Stimulated activated CD8-positive, alpha-beta memory T cell treated with anti-CD3 and anti-CD28 coated beads, Interleukin-2, amount 100 ng/mL, for 48 hours (primary cell): ENCODE measurements at regions not wholly inside any gene's neighbourhood (a gene's known extent, or its start where the extent isn't known, plus 50 kb on each side); places are given as distances from the start of the nearest gene placed in this dataset.

Source experiments
- DNase-seq, 2 donors: peaks; one replicate each; pipeline ENCODE4 v3.0.0-alpha.2; 2020; ENCODE audit warnings: low read depth in 2 of 2

- no peak for DNase-seq
Measured at GRCh38 chr13:81821259-81821658, 1480.3 kb upstream of the SPRY2 start.

GRCh38 chr13:81800433-81800832 is 1459.5 kb upstream of the SPRY2 start:
- no peak for DNase-seq

GRCh38 chr13:81795710-81796109 is 1454.8 kb upstream of the SPRY2 start:
- no peak for DNase-seq

GRCh38 chr13:81791641-81792040 is 1450.7 kb upstream of the SPRY2 start:
- DNase-seq, result no peak

- no peak for DNase-seq
Measured at GRCh38 chr13:81781471-81781870, 1440.5 kb upstream of the SPRY2 start.

GRCh38 chr13:81779876-81780275 is 1439.0 kb upstream of the SPRY2 start:
- no peak for DNase-seq

GRCh38 chr13:81778350-81778749 is 1437.4 kb upstream of the SPRY2 start:
- no peak for DNase-seq

- DNase-seq, result no peak
Measured at GRCh38 chr13:81773263-81773662, 1432.3 kb upstream of the SPRY2 start.

- no peak for DNase-seq
Measured at GRCh38 chr13:81771951-81772350, 1431.0 kb upstream of the SPRY2 start.

- DNase-seq, result no peak
Measured at GRCh38 chr13:81770868-81771505, 1430.1 kb upstream of the SPRY2 start.

GRCh38 chr13:81762449-81762848 is 1421.5 kb upstream of the SPRY2 start:
- no peak for DNase-seq

GRCh38 chr13:81760316-81760715 is 1419.4 kb upstream of the SPRY2 start:
- DNase-seq, result no peak

- DNase-seq, result no peak
Measured at GRCh38 chr13:81757348-81757970, 1416.5 kb upstream of the SPRY2 start.

GRCh38 chr13:81745391-81745790 is 1404.5 kb upstream of the SPRY2 start:
- DNase-seq, result no peak

- DNase-seq, result no peak
Measured at GRCh38 chr13:81738364-81738763, 1397.4 kb upstream of the SPRY2 start.

GRCh38 chr13:81726037-81726726 is 1385.3 kb upstream of the SPRY2 start:
- no peak for DNase-seq

GRCh38 chr13:81722456-81722855 is 1381.5 kb upstream of the SPRY2 start:
- DNase-seq, result no peak

- DNase-seq, result no peak
Measured at GRCh38 chr13:81721400-81721799, 1380.5 kb upstream of the SPRY2 start.

GRCh38 chr13:81714513-81714912 is 1373.6 kb upstream of the SPRY2 start:
- no peak for DNase-seq

GRCh38 chr13:81713201-81713600 is 1372.3 kb upstream of the SPRY2 start:
- DNase-seq, result no peak

GRCh38 chr13:81697826-81698225 is 1356.9 kb upstream of the SPRY2 start:
- no peak for DNase-seq

GRCh38 chr13:81686877-81687276 is 1346.0 kb upstream of the SPRY2 start:
- no peak for DNase-seq

- DNase-seq, result no peak
Measured at GRCh38 chr13:81683521-81683920, 1342.6 kb upstream of the SPRY2 start.
